GM10266 (cell line): ENCODE measurements at regions not wholly inside any gene's neighbourhood (a gene's known extent, or its start where the extent isn't known, plus 50 kb on each side); places are given as distances from the start of the nearest gene placed in this dataset.

Source experiments
- DNase-seq: peaks from one replicate; pipeline ENCODE4 v3.0.0; 2012; ENCODE audit errors: extremely low spot score
- TF ChIP-seq, protein P1 (sequence below): IDR thresholded peaks from 2 replicates; pipeline ENCODE4 v1.5.1; 2012; ENCODE audit warnings: mild to moderate bottlenecking, low read depth; ENCODE audit not compliant: control insufficient read depth, insufficient read depth; ENCODE audit errors: missing control alignments

DNA sequence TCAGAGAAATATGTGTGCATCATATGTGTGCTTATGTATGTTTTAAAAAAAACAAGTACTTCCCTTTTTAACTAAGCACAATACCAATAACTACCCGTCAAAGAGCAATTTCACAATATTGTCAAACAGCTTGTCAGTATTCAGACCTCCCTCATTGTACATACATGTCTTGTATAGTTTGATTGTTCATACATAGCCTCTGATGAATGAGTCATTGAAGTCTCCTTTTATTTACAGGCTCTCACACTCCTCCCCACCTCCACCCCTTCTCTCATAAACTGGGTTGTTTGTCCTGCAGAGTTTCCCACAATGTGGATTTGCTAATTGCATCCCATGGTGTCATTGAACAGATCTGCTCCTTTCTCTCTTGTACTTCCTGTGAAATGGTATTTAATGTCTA, 132.8 kb upstream of the L3MBTL4 start:
- TF ChIP-seq, protein P1, sequence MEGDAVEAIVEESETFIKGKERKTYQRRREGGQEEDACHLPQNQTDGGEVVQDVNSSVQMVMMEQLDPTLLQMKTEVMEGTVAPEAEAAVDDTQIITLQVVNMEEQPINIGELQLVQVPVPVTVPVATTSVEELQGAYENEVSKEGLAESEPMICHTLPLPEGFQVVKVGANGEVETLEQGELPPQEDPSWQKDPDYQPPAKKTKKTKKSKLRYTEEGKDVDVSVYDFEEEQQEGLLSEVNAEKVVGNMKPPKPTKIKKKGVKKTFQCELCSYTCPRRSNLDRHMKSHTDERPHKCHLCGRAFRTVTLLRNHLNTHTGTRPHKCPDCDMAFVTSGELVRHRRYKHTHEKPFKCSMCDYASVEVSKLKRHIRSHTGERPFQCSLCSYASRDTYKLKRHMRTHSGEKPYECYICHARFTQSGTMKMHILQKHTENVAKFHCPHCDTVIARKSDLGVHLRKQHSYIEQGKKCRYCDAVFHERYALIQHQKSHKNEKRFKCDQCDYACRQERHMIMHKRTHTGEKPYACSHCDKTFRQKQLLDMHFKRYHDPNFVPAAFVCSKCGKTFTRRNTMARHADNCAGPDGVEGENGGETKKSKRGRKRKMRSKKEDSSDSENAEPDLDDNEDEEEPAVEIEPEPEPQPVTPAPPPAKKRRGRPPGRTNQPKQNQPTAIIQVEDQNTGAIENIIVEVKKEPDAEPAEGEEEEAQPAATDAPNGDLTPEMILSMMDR, result no peak
- no peak for DNase-seq

GRCh38 chr18:6553234-6553900, 138.7 kb upstream of the L3MBTL4 start:
- DNase-seq, result no peak
- TF ChIP-seq, protein P1, result no peak

DNA sequence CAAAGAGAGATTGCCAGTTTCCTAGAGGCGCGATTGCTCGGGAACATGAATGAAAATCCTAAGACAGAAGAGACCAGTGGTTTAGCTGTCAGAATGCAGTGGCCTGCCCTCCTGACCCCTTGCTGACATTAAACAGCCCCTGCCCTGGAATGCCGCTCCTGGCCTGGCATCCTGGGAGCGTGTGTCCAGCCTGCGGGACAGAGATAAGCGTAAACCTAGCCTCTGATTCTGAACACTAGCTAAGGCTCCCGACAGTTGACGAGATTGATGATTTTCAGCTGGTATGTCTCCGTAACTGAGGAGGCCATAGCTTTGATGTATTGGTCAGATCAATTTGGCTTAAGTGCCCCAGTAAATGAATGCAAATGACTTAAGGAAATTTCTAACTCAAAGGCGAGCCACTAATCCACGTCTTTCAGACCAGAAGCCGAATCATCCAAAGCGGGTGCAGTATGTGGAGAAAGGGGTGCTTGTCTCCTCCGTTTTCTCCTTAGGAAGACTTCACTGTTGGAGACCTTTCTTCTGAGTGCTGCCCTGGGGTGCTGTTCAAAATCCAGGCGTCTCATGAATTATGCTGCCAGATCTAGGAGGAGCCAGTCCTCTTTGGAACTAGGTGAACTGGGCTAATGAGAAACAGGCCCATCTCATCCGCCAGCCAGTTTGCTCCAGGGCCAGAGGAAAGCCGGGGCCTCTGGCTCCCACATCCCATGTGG, 142.5 kb upstream of the L3MBTL4 start:
- TF ChIP-seq, protein P1, result no peak
- no peak for DNase-seq

DNA sequence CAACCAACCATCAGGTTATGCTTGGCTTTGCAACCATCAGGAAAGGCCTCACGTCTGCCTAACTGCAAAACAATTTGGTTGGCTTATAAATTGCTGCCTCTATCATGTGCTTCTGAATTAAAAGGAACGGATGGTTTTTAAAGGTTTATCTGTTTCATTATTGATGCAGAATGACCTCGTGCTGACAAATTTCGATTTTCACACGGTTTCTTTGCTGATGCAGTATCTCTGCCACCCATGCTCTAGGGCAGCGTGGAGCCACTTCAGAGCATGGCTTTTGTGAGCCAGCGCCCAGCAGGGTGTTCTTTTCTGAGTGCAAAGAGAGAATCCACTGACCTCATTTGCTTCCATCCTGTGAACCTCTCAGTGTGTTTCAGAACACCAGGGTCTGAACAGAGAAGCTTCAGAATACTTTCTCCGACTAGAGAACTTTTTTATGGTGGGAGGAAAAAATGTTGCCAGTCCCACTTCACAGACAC, 143.1 kb upstream of the L3MBTL4 start:
- no peak for DNase-seq
- TF ChIP-seq, protein P1, result no peak

DNA sequence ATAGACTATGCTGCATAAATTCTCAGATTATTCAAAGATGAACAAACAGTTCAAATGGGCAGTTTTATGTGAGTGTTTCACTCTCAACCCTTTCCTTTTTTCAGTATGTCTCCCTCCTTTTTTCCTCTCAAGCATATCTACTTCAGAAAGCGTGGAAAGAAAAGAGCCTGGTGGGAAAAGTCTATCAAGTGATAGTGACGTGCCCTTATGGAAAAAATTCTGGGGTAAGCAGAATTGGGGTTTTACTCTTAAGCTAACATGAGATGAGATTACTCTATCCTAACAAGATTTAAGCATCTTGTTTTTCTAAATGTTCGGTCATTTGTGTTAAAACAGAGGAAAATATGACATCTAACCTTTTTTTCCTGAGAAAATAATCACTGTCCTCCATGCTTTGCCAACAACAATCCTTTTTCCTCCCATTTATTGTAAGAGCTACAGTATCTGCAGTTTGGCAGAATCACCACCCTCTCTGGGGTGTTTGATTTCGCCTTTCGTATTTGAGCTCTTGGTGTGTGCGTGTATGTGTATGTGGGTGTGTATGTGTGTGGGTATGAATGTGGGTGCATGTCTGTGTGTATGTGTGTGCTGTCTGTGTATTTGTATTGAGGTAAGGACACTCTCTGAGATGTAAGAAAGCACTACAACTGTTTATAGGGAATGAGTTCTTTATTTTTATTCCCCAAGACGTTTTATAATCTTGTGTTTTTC, 143.9 kb upstream of the L3MBTL4 start:
- TF ChIP-seq, protein P1, result no peak
- no peak for DNase-seq

- TF ChIP-seq, protein P1, result no peak
- DNase-seq, result no peak
These were observed 144.6 kb upstream of the L3MBTL4 start for GRCh38 chr18:6559296-6559695.
